ENCODE measurements at regions not wholly inside any gene's neighbourhood (a gene's known extent, or its start where the extent isn't known, plus 50 kb on each side); places are given as distances from the start of the nearest gene placed in this dataset.
A peak's percentile ranks its signal among the peaks of the same experiment; 100 is the strongest.
"Not testable (repeated sequence)": the region's sequence is repeated elsewhere in the genome, so short reads cannot be mapped to it uniquely, and the experiment has no call there.

GRCh38 chr2:67289921-67290371 is 107.2 kb upstream of the ETAA1 start:
- no peak for DNase-seq (ENCODE audit: low spot score)

- no peak for DNase-seq (ENCODE audit: low spot score)
Measured at GRCh38 chr2:67290451-67291290, 106.5 kb upstream of the ETAA1 start.

GRCh38 chr2:67294218-67294617 is 102.9 kb upstream of the ETAA1 start:
- DNase-seq (ENCODE audit: low spot score): no peak

- no peak for DNase-seq (ENCODE audit: low spot score)
Measured at GRCh38 chr2:67295406-67295805, 101.7 kb upstream of the ETAA1 start.

GRCh38 chr2:67295851-67296250 is 101.3 kb upstream of the ETAA1 start:
- no peak for DNase-seq (ENCODE audit: low spot score)

GRCh38 chr2:67304300-67304890 is 92.7 kb upstream of the ETAA1 start:
- DNase-seq (ENCODE audit: low spot score): no peak

GRCh38 chr2:67309281-67309680 is 87.9 kb upstream of the ETAA1 start:
- DNase-seq (ENCODE audit: low spot score): no peak

GRCh38 chr2:67311536-67311935 is 85.6 kb upstream of the ETAA1 start:
- DNase-seq (ENCODE audit: low spot score): no peak

GRCh38 chr2:67312871-67313270 is 84.3 kb upstream of the ETAA1 start:
- DNase-seq (ENCODE audit: low spot score): no peak

GRCh38 chr2:67313536-67313935 is 83.6 kb upstream of the ETAA1 start:
- no peak for DNase-seq (ENCODE audit: low spot score)

GRCh38 chr2:67318031-67318430 is 79.1 kb upstream of the ETAA1 start:
- no peak for DNase-seq (ENCODE audit: low spot score)

- DNase-seq (ENCODE audit: low spot score): no peak
Measured at GRCh38 chr2:67318563-67318962, 78.6 kb upstream of the ETAA1 start.

- DNase-seq (ENCODE audit: low spot score): no peak
Measured at GRCh38 chr2:67318993-67319481, 78.1 kb upstream of the ETAA1 start.

GRCh38 chr2:67320861-67321587 is 76.1 kb upstream of the ETAA1 start:
- no peak for DNase-seq (ENCODE audit: low spot score)

GRCh38 chr2:67321588-67321903 is 75.6 kb upstream of the ETAA1 start:
- DNase-seq (ENCODE audit: low spot score): no peak

GRCh38 chr2:67322353-67323001 is 74.7 kb upstream of the ETAA1 start:
- DNase-seq (ENCODE audit: low spot score): peak; percentile 49

- no peak for DNase-seq (ENCODE audit: low spot score)
Measured at GRCh38 chr2:67323209-67323991, 73.7 kb upstream of the ETAA1 start.

- DNase-seq (ENCODE audit: low spot score): no peak
Measured at GRCh38 chr2:67329513-67329912, 67.6 kb upstream of the ETAA1 start.

- no peak for DNase-seq (ENCODE audit: low spot score)
Measured at GRCh38 chr2:67329951-67330350, 67.2 kb upstream of the ETAA1 start.

GRCh38 chr2:67331419-67332086 is 65.6 kb upstream of the ETAA1 start:
- DNase-seq (ENCODE audit: low spot score): not testable (repeated sequence)

GRCh38 chr2:67337903-67338302 is 59.2 kb upstream of the ETAA1 start:
- DNase-seq (ENCODE audit: low spot score): no peak

All from ureter (tissue), 1 donor.